ENCODE measurements at regions not wholly inside any gene's neighbourhood (a gene's known extent, or its start where the extent isn't known, plus 50 kb on each side); places are given as distances from the start of the nearest gene placed in this dataset.

DNA sequence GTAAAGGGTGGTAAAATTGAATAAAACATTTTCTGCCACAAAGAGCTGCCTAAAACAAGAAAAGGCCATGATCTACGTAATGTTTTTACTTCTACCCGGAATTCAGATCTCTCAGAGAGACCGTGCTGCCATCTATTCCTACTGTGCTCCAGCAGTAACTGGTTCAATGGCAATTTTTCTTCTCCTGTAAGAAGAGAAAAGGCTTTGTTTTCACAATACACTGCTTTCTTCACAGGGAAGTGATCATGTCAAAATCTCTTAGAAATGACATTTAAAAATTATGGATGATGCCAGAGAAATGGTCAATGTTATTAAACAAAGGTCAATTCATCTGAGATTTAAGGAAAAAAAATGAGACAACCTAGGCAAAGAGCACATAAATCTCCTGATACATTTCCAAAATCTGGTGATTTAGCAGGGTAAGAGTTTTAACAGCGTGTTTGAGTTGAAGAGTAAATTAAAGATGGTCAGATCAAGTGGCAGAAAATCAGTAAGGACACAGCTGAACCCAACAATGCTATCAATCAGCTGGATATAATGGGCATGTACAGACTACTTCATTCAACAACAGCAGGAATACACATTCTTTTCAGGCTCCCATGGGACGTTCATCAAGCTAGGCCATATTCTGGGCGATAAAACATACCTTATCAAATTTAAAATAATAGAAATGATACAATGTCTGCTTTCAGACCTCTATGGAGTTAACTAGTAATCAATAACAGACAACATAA is 523.1 kb downstream of the CHSY3 start:
- TF ChIP-seq, protein P1, sequence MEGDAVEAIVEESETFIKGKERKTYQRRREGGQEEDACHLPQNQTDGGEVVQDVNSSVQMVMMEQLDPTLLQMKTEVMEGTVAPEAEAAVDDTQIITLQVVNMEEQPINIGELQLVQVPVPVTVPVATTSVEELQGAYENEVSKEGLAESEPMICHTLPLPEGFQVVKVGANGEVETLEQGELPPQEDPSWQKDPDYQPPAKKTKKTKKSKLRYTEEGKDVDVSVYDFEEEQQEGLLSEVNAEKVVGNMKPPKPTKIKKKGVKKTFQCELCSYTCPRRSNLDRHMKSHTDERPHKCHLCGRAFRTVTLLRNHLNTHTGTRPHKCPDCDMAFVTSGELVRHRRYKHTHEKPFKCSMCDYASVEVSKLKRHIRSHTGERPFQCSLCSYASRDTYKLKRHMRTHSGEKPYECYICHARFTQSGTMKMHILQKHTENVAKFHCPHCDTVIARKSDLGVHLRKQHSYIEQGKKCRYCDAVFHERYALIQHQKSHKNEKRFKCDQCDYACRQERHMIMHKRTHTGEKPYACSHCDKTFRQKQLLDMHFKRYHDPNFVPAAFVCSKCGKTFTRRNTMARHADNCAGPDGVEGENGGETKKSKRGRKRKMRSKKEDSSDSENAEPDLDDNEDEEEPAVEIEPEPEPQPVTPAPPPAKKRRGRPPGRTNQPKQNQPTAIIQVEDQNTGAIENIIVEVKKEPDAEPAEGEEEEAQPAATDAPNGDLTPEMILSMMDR (IDR thresholded peaks at IDR 0.05): no peak
- no peak for TF ChIP-seq POLR2A (IDR thresholded peaks at IDR 0.05)

Measured in thyroid gland (tissue), 4 donors.